Chondrocyte (in vitro differentiated cells): ENCODE measurements at regions not wholly inside any gene's neighbourhood (a gene's known extent, or its start where the extent isn't known, plus 50 kb on each side); places are given as distances from the start of the nearest gene placed in this dataset.
"Not testable (repeated sequence)": the region's sequence is repeated elsewhere in the genome, so short reads cannot be mapped to it uniquely, and the experiment has no call there.

ENCODE experiments used
- DNase-seq: peaks from one replicate; pipeline ENCODE4 v3.0.0; 2021; ENCODE audit warnings: mixed read lengths, low spot score
- H3K27ac Mint-ChIP-seq: one replicate; pipeline ENCODE4 v1.8.0; 2021; ENCODE audit warnings: mild to moderate bottlenecking, moderate library complexity, mixed read lengths; ENCODE audit not compliant: unreplicated experiment
- H3K27me3 Mint-ChIP-seq: 2 replicates; pipeline ENCODE4 v1.8.0; 2021; ENCODE audit warnings: low read depth, mixed read lengths
- H3K36me3 Mint-ChIP-seq: 2 replicates; pipeline ENCODE4 v1.8.0; 2021; ENCODE audit warnings: low read depth, mixed read lengths
- H3K4me1 Mint-ChIP-seq: 2 replicates; pipeline ENCODE4 v1.8.0; 2021; ENCODE audit warnings: low read depth, mild to moderate bottlenecking, mixed read lengths
- H3K4me3 Mint-ChIP-seq: one replicate; pipeline ENCODE4 v1.8.0; 2021; ENCODE audit warnings: mild to moderate bottlenecking, moderate library complexity, mixed read lengths; ENCODE audit not compliant: unreplicated experiment
- H3K9me3 Mint-ChIP-seq: 2 replicates; pipeline ENCODE4 v1.8.0; 2021; ENCODE audit warnings: low read depth, mixed read lengths
- TF ChIP-seq, protein P1 (sequence below): fragments of 200-600 bp; sonication (generic); IDR thresholded peaks from 2 replicates; pipeline ENCODE4 v1.5.0; 2021; ENCODE audit warnings: antibody characterized with exemption, mild to moderate bottlenecking, moderate library complexity

DNA sequence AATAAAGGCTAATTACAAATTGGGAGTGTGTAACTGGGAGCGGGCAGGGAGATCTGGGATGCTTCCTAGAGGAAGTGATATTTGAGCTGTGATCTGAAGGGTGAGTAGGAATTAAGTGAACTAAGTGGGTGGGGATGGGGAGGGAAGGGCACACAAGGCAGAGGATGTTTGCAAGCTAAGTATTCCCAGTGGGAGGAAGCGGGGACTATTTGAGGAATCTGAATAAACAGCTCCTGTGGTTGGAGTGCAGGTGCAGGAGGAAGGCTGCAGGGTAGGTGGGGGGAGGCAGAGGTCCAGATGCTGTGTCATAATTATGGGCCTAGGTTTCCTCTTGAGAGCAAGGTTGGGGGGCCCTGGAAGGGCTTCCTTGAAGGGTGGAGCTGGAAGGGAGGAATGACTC, 102.1 kb upstream of the HS3ST2 start:
- H3K4me3 Mint-ChIP-seq: no peak overlapping the region
- no peaks in the 10 kb centered on the region for H3K4me1 Mint-ChIP-seq
- peaks cover 22% of the 10 kb centered on the region for H3K9me3 Mint-ChIP-seq
- H3K27ac Mint-ChIP-seq: no peak overlapping the region
- no peaks in the 10 kb centered on the region for H3K36me3 Mint-ChIP-seq
- no peaks in the 10 kb centered on the region for H3K27me3 Mint-ChIP-seq
- TF ChIP-seq, protein P1, sequence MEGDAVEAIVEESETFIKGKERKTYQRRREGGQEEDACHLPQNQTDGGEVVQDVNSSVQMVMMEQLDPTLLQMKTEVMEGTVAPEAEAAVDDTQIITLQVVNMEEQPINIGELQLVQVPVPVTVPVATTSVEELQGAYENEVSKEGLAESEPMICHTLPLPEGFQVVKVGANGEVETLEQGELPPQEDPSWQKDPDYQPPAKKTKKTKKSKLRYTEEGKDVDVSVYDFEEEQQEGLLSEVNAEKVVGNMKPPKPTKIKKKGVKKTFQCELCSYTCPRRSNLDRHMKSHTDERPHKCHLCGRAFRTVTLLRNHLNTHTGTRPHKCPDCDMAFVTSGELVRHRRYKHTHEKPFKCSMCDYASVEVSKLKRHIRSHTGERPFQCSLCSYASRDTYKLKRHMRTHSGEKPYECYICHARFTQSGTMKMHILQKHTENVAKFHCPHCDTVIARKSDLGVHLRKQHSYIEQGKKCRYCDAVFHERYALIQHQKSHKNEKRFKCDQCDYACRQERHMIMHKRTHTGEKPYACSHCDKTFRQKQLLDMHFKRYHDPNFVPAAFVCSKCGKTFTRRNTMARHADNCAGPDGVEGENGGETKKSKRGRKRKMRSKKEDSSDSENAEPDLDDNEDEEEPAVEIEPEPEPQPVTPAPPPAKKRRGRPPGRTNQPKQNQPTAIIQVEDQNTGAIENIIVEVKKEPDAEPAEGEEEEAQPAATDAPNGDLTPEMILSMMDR: no peak
- no peak for DNase-seq

DNA sequence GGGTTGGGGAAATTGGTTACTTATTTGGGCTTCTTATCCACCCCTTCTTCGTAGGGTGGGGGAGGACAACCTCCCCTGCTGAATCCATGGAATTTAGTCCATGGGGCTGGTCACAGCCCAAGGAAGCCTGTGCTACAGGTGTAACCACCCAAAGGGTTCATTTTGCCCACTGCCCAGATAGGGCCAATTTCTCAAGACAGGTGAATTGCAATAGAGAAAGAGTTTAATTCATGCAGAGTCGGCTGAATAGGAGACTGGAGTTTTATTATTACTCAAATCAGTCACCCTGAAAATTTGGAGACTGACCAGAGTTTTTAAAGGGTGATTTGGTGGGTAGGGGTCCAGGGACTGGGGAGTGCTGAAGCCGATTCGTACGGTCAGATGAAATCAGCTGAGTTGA, 101.5 kb upstream of the HS3ST2 start:
- no peaks in the 10 kb centered on the region for H3K36me3 Mint-ChIP-seq
- H3K4me3 Mint-ChIP-seq: no peak overlapping the region
- TF ChIP-seq, protein P1: no peak
- no peak for DNase-seq
- H3K4me1 Mint-ChIP-seq: no peaks in the 10 kb centered on the region
- H3K27ac Mint-ChIP-seq: no peak overlapping the region
- H3K27me3 Mint-ChIP-seq: no peaks in the 10 kb centered on the region
- H3K9me3 Mint-ChIP-seq: peaks cover 22% of the 10 kb centered on the region

DNA sequence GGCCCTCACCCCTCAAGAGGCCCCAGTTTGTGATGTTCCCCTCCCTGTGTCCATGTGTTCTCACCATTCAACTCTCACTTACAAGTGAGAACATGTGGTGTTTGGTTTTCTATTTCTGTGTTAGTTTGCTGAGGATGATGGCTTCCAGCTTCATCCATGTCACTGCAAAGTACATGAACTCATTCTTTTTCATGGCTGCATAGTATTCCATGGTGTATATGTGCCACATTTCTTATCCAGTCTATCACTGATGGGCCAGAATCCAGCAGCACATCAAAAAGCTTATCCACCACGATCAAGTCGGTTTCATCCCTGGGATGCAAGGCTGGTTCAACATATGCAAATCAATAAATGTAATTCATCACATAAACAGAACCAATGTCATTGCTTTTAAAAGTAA, 95.4 kb upstream of the HS3ST2 start:
- not testable (repeated sequence) for H3K27me3 Mint-ChIP-seq, H3K9me3 Mint-ChIP-seq, DNase-seq, H3K27ac Mint-ChIP-seq, H3K4me3 Mint-ChIP-seq, H3K4me1 Mint-ChIP-seq, H3K36me3 Mint-ChIP-seq

DNA sequence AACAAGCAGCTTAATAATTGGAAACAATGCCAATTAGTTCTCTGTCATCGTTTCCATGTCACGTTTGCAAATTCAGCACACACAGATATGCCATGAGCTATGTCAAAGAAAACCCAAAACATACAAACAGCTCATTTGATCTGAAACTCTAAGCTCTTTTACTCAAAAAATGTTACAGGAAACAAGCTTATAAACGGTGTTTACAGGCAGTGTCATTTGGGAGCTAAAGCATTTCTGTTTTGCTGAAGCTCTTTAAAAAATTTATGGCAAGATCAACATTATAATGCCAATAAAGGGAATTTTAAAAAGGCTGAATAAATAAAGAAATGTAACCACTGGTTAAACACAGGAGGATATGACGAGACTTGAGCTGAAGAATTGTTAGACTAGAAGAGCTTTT, 94.0 kb upstream of the HS3ST2 start:
- TF ChIP-seq, protein P1: no peak
- Mint-ChIP-seq H3K4me3 (no peak overlapping the region), H3K4me1 (no peaks in the 10 kb centered on the region), H3K27ac (no peak overlapping the region), H3K9me3 (peaks cover 2% of the 10 kb centered on the region), H3K27me3 (no peaks in the 10 kb centered on the region), H3K36me3 (no peaks in the 10 kb centered on the region)
- no peak for DNase-seq

DNA sequence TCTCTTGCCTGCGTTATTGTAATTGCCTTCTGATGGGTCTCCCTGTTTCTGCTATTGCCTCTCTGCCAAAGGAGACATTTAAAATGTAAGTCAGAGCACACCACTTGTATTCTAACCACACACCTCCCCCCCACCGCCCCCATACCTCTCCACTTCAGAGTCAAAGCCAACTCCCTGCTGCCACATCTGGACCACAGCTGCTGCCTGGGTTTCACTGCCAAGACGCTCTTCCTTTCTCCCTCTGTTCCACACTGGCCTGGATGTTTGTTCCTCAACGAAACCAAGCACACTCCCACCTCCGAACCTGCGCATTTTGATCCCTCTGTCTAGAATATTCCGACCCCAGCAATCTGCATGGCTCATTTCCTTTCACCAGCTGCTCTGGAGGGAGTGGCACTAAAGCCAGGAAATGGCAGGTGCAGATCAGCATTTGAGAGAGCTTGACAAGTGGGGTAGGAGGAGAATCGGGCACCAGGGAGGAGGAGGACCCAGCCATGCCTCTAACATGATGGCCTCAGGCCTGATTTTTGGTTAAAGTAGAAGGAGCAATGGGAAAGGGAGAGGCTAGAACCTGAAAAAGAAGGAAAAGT, 92.4 kb upstream of the HS3ST2 start:
- H3K36me3 Mint-ChIP-seq: no peaks in the 10 kb centered on the region
- H3K9me3 Mint-ChIP-seq: peaks cover 2% of the 10 kb centered on the region
- no peak overlapping the region for H3K4me3 Mint-ChIP-seq
- no peak overlapping the region for H3K27ac Mint-ChIP-seq
- TF ChIP-seq, protein P1: no peak
- H3K27me3 Mint-ChIP-seq: no peaks in the 10 kb centered on the region
- no peaks in the 10 kb centered on the region for H3K4me1 Mint-ChIP-seq
- DNase-seq: no peak

DNA sequence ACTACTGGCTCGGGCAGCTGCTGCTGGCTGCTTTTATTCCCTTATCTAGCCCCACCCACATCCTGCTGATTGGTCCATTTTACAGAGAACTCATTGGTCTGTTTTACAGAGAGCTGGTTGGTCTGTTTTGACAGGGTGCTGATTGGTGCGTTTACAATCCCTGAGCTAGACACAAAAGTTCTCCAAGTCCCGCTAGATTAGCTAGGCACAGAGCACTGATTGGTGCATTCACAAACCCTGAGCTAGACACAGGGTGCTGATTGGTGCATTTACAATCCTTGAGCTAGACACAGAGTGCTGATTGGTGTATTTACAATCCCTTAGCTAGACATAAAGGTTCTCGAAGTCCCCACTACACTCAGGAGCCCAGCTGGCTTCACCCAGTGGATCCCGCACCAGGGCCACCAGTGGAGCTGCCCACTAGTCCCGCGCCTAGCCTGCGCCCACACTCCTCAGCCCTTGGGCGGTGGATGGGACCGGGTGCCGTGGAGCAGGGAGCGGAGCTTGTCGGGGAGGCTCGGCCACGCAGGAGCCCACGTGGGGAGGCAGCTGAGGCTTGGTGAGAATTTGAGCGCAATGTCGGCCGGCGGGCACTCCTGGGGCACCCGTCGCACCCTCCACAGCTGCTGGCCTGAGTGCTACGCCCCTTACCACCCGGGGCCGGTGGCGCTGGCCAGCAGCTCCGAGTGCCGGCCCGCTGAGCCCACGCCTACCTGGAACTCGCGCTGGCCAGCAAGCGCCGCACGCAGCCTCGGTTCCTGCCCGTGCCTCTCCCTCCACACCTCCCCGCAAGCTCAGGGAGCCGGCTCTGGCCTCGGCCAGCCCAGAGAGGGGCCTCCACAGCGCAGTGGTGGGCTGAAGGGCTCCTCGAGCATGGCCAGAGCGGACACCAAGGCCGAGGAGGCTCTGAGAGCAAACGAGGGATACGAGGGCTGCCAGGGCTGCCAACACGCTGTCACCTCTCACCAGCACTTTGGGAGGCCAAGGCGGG, 91.1 kb upstream of the HS3ST2 start:
- not testable (repeated sequence) for H3K4me3 Mint-ChIP-seq, H3K4me1 Mint-ChIP-seq, H3K36me3 Mint-ChIP-seq

More for the DNA sequence above, 91.1 kb upstream of the HS3ST2 start:
- not testable (repeated sequence) for H3K27ac Mint-ChIP-seq, H3K9me3 Mint-ChIP-seq, H3K27me3 Mint-ChIP-seq
- peak; percentile 82 for DNase-seq
